C4-2B (cell line): ENCODE measurements at regions not wholly inside any gene's neighbourhood (a gene's known extent, or its start where the extent isn't known, plus 50 kb on each side); places are given as distances from the start of the nearest gene placed in this dataset.

ENCODE experiments used
- CTCF ChIP-seq: fragments of 450-650 bp; conservative IDR thresholded peaks from 2 replicates; pipeline ENCODE4 v1.5.1; 2017; ENCODE audit warnings: mild to moderate bottlenecking
- ZFX ChIP-seq: fragments of 450-650 bp; IDR thresholded peaks from 2 replicates; pipeline ENCODE4 v1.6.1; 2017

GRCh38 chr4:144509088-144510015 lies 136.6 kb upstream of the HHIP start:
- TF ChIP-seq CTCF (no peak), ZFX (no peak)
